Neuronal stem cell (in vitro differentiated cells): ENCODE measurements at regions not wholly inside any gene's neighbourhood (a gene's known extent, or its start where the extent isn't known, plus 50 kb on each side); places are given as distances from the start of the nearest gene placed in this dataset.

Experiments used
- DNase-seq: peaks from one replicate; pipeline ENCODE4 v3.0.0-alpha.2; 2013; ENCODE audit warnings: low spot score
- H2AFZ ChIP-seq: one replicate; pipeline ENCODE4 v1.6.1; 2013; ENCODE audit warnings: mild to moderate bottlenecking, low read length, inconsistent platforms
- H2AK5ac ChIP-seq: 2 replicates; pipeline ENCODE4 v1.6.1; 2013; ENCODE audit warnings: low read depth, mild to moderate bottlenecking, inconsistent platforms, low read length, moderate library complexity, mixed read lengths
- H2BK120ac ChIP-seq: 2 replicates; pipeline ENCODE4 v1.6.1; 2013; ENCODE audit warnings: low read depth, mild to moderate bottlenecking, inconsistent platforms, low read length, moderate library complexity, mixed read lengths
- H2BK12ac ChIP-seq: one replicate; pipeline ENCODE4 v1.6.1; 2013; ENCODE audit warnings: low read length, inconsistent platforms
- H2BK15ac ChIP-seq: 2 replicates; pipeline ENCODE4 v1.6.1; 2013; ENCODE audit warnings: mild to moderate bottlenecking, low read length, inconsistent platforms, mixed read lengths
- H2BK5ac ChIP-seq: one replicate; pipeline ENCODE4 v1.6.1; 2013; ENCODE audit warnings: inconsistent platforms, mild to moderate bottlenecking, low read length, moderate library complexity
- H3K14ac ChIP-seq: one replicate; pipeline ENCODE4 v1.6.1; 2013; ENCODE audit warnings: low read length, inconsistent platforms
- H3K18ac ChIP-seq: 2 replicates; pipeline ENCODE4 v1.6.1; 2013; ENCODE audit warnings: low read length, inconsistent platforms
- H3K23ac ChIP-seq: 2 replicates; pipeline ENCODE4 v1.6.1; 2013; ENCODE audit warnings: low read depth, mild to moderate bottlenecking, mixed read lengths, low read length, inconsistent platforms; ENCODE audit not compliant: poor library complexity
- H3K27ac ChIP-seq: replicated peaks from 3 replicates; pipeline ENCODE4 v1.5.1; 2013; ENCODE audit warnings: low read length, inconsistent platforms
- H3K27me3 ChIP-seq, 3 experiments: 2 replicates each; pipeline ENCODE4 v1.6.1; 2013; ENCODE audit warnings: low read length in 3 of 3, mild to moderate bottlenecking in 2 of 3, inconsistent platforms in 1 of 3, low read depth in 1 of 3, mixed read lengths in 1 of 3, moderate library complexity in 1 of 3; ENCODE audit not compliant: control insufficient read depth in 3 of 3, insufficient read depth in 3 of 3
- H3K36me3 ChIP-seq, 2 donors: replicated peaks in 1 of 2; 2 replicates each; pipeline ENCODE4 v1.6.1; 2013; ENCODE audit warnings: low read length in 2 of 2; ENCODE audit not compliant: control insufficient read depth in 2 of 2, insufficient read depth in 2 of 2
- H3K4ac ChIP-seq: 2 replicates; pipeline ENCODE4 v1.6.1; 2013; ENCODE audit warnings: inconsistent platforms, mild to moderate bottlenecking, low read length, moderate library complexity
- H3K4me1 ChIP-seq, 2 donors: 1 replicate in 1 of 2; 2 replicates in 1 of 2; pipeline ENCODE4 v1.6.1; 2013; ENCODE audit warnings: low read length in 2 of 2, low read depth in 1 of 2; ENCODE audit not compliant: control insufficient read depth in 2 of 2, insufficient read depth in 1 of 2
- H3K4me2 ChIP-seq: one replicate; pipeline ENCODE4 v1.6.1; 2013; ENCODE audit warnings: mild to moderate bottlenecking, low read length, inconsistent platforms; ENCODE audit not compliant: insufficient read depth, poor library complexity, severe bottlenecking
- H3K4me3 ChIP-seq, 2 donors: 2 replicates each; pipeline ENCODE4 v1.5.1; 2013; ENCODE audit warnings: low read length in 2 of 2, mild to moderate bottlenecking in 2 of 2, inconsistent platforms in 1 of 2, moderate library complexity in 1 of 2
- H3K79me1 ChIP-seq: one replicate; pipeline ENCODE4 v1.6.1; 2013; ENCODE audit warnings: low read depth, mild to moderate bottlenecking, inconsistent platforms, low read length, moderate library complexity
- H3K9ac ChIP-seq: one replicate; pipeline ENCODE4 v1.6.1; 2013; ENCODE audit warnings: mild to moderate bottlenecking, low read depth, low read length, inconsistent platforms; ENCODE audit not compliant: poor library complexity
- H3K9me3 ChIP-seq, 2 donors: replicated peaks in 1 of 2; 2 replicates each; pipeline versions ENCODE3 to v1.6.1; 2013; ENCODE audit warnings: low read length in 2 of 2, mild to moderate bottlenecking in 2 of 2, inconsistent platforms in 1 of 2, low read depth in 1 of 2, mixed read lengths in 1 of 2, moderate library complexity in 1 of 2; ENCODE audit not compliant: control insufficient read depth in 2 of 2, insufficient read depth in 1 of 2
- H4K8ac ChIP-seq: one replicate; pipeline ENCODE4 v1.6.1; 2013; ENCODE audit warnings: low read depth, mild to moderate bottlenecking, inconsistent platforms, low read length, moderate library complexity
- H4K91ac ChIP-seq: one replicate; pipeline ENCODE4 v1.6.1; 2013; ENCODE audit warnings: low read length, low read depth, mild to moderate bottlenecking, inconsistent platforms; ENCODE audit not compliant: poor library complexity
- WGBS, 2 donors: extraction: QIAGEN DNeasy Blood & Tissue Kit; methylation state at CpG; one replicate each; pipeline ENCODE4 v1.1.7; 2013; ENCODE audit warnings: missing lambda C conversion rate in 2 of 2, mixed read lengths in 1 of 2; ENCODE audit not compliant: insufficient read length in 2 of 2, insufficient replicate concordance in 1 of 2; ENCODE audit errors: extremely low coverage in 2 of 2; 5-methylcytosine and 5-hydroxymethylcytosine counted together

GRCh38 chr3:16767006-16767405 is 117.7 kb upstream of the PLCL2 start:
- no CpG with 5 or more reads among the region's 3 CpGs for WGBS, 2 donors
- H2BK12ac ChIP-seq = no peak overlapping the region
- H3K4me3 ChIP-seq = no peak overlapping the region
- H3K18ac ChIP-seq = no peak overlapping the region
- no peak overlapping the region for H2AFZ ChIP-seq
- no peak overlapping the region for H3K4me2 ChIP-seq
- H3K27me3 ChIP-seq = no peaks in the 10 kb centered on the region
- H3K9me3 ChIP-seq = no peaks in the 10 kb centered on the region
- H4K8ac ChIP-seq = no peak overlapping the region
- no peak overlapping the region for H2BK120ac ChIP-seq
- no peak overlapping the region for H3K9ac ChIP-seq
- no peak overlapping the region for H3K27ac ChIP-seq
- DNase-seq = no peak
- H3K14ac ChIP-seq = no peak overlapping the region
- H3K79me1 ChIP-seq = no peaks in the 10 kb centered on the region
- no peaks in the 10 kb centered on the region for H3K36me3 ChIP-seq
- H2AK5ac ChIP-seq = no peak overlapping the region
- H3K4me1 ChIP-seq = peaks cover 0 to 4% of the 10 kb centered on the region in 2 donors
- no peak overlapping the region for H3K23ac ChIP-seq
- H4K91ac ChIP-seq = no peak overlapping the region
- H3K4ac ChIP-seq = no peak overlapping the region
- no peak overlapping the region for H2BK5ac ChIP-seq
- no peak overlapping the region for H2BK15ac ChIP-seq

- DNase-seq = no peak
- no peak overlapping the region for H3K4ac ChIP-seq
- H3K9ac ChIP-seq = no peak overlapping the region
- H2BK5ac ChIP-seq = no peak overlapping the region
- no peaks in the 10 kb centered on the region for H3K36me3 ChIP-seq
- no peak overlapping the region for H2BK120ac ChIP-seq
- H3K27ac ChIP-seq = no peak overlapping the region
- no peak overlapping the region for H2BK15ac ChIP-seq
- no peaks in the 10 kb centered on the region for H3K79me1 ChIP-seq
- H3K23ac ChIP-seq = no peak overlapping the region
- no peak overlapping the region for H4K91ac ChIP-seq
- H3K27me3 ChIP-seq = no peaks in the 10 kb centered on the region
- H4K8ac ChIP-seq = no peak overlapping the region
- no peak overlapping the region for H3K18ac ChIP-seq
- H3K4me1 ChIP-seq = peaks cover 0 to 4% of the 10 kb centered on the region in 2 donors
- H2BK12ac ChIP-seq = no peak overlapping the region
- H2AK5ac ChIP-seq = no peak overlapping the region
- WGBS, 2 donors = no CpG with 5 or more reads among the region's 1 CpG
- H3K4me3 ChIP-seq = no peak overlapping the region
- no peaks in the 10 kb centered on the region for H3K9me3 ChIP-seq
- H3K4me2 ChIP-seq = no peak overlapping the region
- H3K14ac ChIP-seq = no peak overlapping the region
- no peak overlapping the region for H2AFZ ChIP-seq
Measured at GRCh38 chr3:16768014-16768413, 116.7 kb upstream of the PLCL2 start.

GRCh38 chr3:16768956-16769355 is 115.8 kb upstream of the PLCL2 start:
- Histone ChIP-seq H2BK12ac (no peak overlapping the region), H3K4me2 (no peak overlapping the region), H3K14ac (no peak overlapping the region), H3K9me3 (no peaks in the 10 kb centered on the region), H2BK120ac (no peak overlapping the region), H2BK15ac (no peak overlapping the region), H3K9ac (no peak overlapping the region), H3K79me1 (no peaks in the 10 kb centered on the region), H2AK5ac (no peak overlapping the region), H4K91ac (no peak overlapping the region), H3K18ac (no peak overlapping the region), H3K4ac (no peak overlapping the region), H3K4me1 (peaks cover 0 to 4% of the 10 kb centered on the region in 2 donors), H2AFZ (no peak overlapping the region), H2BK5ac (no peak overlapping the region), H3K23ac (no peak overlapping the region), H3K27me3 (no peaks in the 10 kb centered on the region), H3K36me3 (no peaks in the 10 kb centered on the region), H3K27ac (no peak overlapping the region), H3K4me3 (no peak overlapping the region), H4K8ac (no peak overlapping the region)
- DNase-seq = no peak
- no CpG with 5 or more reads among the region's 1 CpG for WGBS, 2 donors

- H3K23ac ChIP-seq = no peak overlapping the region
- H3K9me3 ChIP-seq = no peaks in the 10 kb centered on the region
- H3K27ac ChIP-seq = no peak overlapping the region
- H3K4me1 ChIP-seq = peaks cover 0 to 4% of the 10 kb centered on the region in 2 donors
- no peak overlapping the region for H2BK120ac ChIP-seq
- H3K9ac ChIP-seq = no peak overlapping the region
- no peak overlapping the region for H3K14ac ChIP-seq
- H2BK12ac ChIP-seq = no peak overlapping the region
- no peak overlapping the region for H2AK5ac ChIP-seq
- no peak overlapping the region for H4K8ac ChIP-seq
- no peaks in the 10 kb centered on the region for H3K36me3 ChIP-seq
- WGBS, 2 donors = no CpG with 5 or more reads among the region's 4 CpGs
- no peak overlapping the region for H4K91ac ChIP-seq
- no peak overlapping the region for H2BK5ac ChIP-seq
- no peak overlapping the region for H3K4ac ChIP-seq
- no peak overlapping the region for H3K4me3 ChIP-seq
- no peak overlapping the region for H2BK15ac ChIP-seq
- DNase-seq = no peak
- no peaks in the 10 kb centered on the region for H3K27me3 ChIP-seq
- H2AFZ ChIP-seq = no peak overlapping the region
- H3K4me2 ChIP-seq = no peak overlapping the region
- H3K18ac ChIP-seq = no peak overlapping the region
- H3K79me1 ChIP-seq = no peaks in the 10 kb centered on the region
Measured at GRCh38 chr3:16769525-16769924, 115.2 kb upstream of the PLCL2 start.
